ENCODE measurements at regions not wholly inside any gene's neighbourhood (a gene's known extent, or its start where the extent isn't known, plus 50 kb on each side); places are given as distances from the start of the nearest gene placed in this dataset.

DNA sequence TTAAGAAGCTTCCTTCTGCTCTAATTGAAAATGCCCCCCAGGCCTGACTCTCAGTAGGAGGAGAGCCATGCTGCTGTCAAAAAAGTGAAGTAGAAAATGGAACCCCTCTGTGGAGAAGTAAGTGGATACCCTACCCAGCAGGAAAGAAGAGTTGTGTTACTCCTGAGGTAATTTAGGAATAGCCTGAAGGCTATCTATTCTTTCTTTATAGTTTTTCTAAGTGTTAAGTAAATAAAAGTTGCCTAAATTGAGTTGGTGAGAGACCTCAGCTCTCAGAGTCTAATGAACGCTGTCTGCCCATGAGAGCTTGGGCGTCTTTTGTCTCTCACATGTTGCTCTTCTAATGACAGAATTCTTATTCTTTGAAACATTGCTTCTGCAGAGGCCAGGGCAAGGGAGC, 116.2 kb downstream of the NSUN3 start:
- Histone ChIP-seq H3K4me1 (no peaks in the 10 kb centered on the region), H3K27me3 (no peaks in the 10 kb centered on the region), H3K9me3 (no peaks in the 10 kb centered on the region), H3K36me3 (no peaks in the 10 kb centered on the region), H3K27ac (no peak overlapping the region), H3K4me3 (no peak overlapping the region)
- TF ChIP-seq POLR2A (IDR thresholded peaks at IDR 0.05) (no peak), POLR2AphosphoS5 (IDR thresholded peaks at IDR 0.05) (no peak), EP300 (IDR thresholded peaks at IDR 0.05) (no peak)
- TF ChIP-seq, protein P1, sequence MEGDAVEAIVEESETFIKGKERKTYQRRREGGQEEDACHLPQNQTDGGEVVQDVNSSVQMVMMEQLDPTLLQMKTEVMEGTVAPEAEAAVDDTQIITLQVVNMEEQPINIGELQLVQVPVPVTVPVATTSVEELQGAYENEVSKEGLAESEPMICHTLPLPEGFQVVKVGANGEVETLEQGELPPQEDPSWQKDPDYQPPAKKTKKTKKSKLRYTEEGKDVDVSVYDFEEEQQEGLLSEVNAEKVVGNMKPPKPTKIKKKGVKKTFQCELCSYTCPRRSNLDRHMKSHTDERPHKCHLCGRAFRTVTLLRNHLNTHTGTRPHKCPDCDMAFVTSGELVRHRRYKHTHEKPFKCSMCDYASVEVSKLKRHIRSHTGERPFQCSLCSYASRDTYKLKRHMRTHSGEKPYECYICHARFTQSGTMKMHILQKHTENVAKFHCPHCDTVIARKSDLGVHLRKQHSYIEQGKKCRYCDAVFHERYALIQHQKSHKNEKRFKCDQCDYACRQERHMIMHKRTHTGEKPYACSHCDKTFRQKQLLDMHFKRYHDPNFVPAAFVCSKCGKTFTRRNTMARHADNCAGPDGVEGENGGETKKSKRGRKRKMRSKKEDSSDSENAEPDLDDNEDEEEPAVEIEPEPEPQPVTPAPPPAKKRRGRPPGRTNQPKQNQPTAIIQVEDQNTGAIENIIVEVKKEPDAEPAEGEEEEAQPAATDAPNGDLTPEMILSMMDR (IDR thresholded peaks at IDR 0.05): no peak
- intact Hi-C loops (cut with DNase I; ENCODE audit: low total_unique reads): no loop called here
- 63 to 88% (median 78%) methylated on average over 2 of the region's 2 CpGs for WGBS, 5 donors
- DNase-seq: no peak

DNA sequence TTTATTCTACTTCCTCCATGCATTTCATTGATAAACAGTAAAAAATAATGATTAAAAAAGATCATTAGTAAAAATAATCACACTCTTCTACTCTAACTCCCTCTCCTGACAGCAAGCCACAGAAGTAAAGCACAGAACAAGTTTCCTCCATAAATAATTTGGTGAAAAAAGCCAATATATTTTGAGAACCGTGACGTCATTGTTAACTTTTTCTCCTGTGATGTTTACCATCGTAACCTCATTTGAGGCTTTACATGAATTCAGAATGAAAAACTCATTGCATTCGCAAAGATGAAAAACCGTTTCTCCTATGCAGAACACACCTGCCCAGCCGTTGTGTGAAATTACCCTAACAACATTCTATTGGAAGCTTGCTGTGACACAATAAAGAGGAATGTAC, 120.7 kb downstream of the NSUN3 start:
- no peak for TF ChIP-seq POLR2A (IDR thresholded peaks at IDR 0.05)
- TF ChIP-seq, protein P1 (IDR thresholded peaks at IDR 0.05): no peak
- TF ChIP-seq EP300 (IDR thresholded peaks at IDR 0.05): no peak
- no peak for TF ChIP-seq POLR2AphosphoS5 (IDR thresholded peaks at IDR 0.05)

DNA sequence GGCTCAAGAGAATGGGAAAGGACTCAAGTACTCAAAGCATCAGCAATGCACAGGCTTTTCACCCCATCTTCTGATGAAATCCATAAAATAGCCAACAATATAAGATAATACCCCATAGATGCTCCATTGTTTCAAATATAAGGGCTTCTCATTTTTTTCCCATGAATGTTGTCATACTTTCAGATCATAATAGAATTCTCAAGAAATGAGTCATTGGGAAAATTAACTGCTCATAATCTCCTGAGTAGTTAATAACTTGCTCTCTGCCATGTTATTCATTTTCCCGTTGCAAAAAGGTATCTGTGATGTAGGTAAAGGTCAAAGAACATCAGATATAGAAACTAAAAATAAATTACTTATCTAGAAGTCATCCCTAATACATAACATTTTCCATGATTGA, 121.9 kb downstream of the NSUN3 start:
- Histone ChIP-seq H3K36me3 (no peaks in the 10 kb centered on the region), H3K27me3 (no peaks in the 10 kb centered on the region), H3K4me3 (no peak overlapping the region), H3K27ac (no peak overlapping the region), H3K4me1 (no peaks in the 10 kb centered on the region), H3K9me3 (no peaks in the 10 kb centered on the region)
- intact Hi-C loops (cut with DNase I; ENCODE audit: low total_unique reads): no loop called here
- whole genome bisulfite sequencing, 5 donors: 0 to 55% (median 0%) methylated on average over 1 of the region's 1 CpG
- DNase-seq: no peak
- no peak for TF ChIP-seq POLR2A (IDR thresholded peaks at IDR 0.05)
- TF ChIP-seq, protein P1 (IDR thresholded peaks at IDR 0.05): no peak
- no peak for TF ChIP-seq POLR2AphosphoS5 (IDR thresholded peaks at IDR 0.05)
- TF ChIP-seq EP300 (IDR thresholded peaks at IDR 0.05): no peak

More for the DNA sequence above, 120.7 kb downstream of the NSUN3 start:
- no peaks in the 10 kb centered on the region for H3K9me3 ChIP-seq
- no peaks in the 10 kb centered on the region for H3K4me1 ChIP-seq
- H3K27ac ChIP-seq: no peak overlapping the region
- H3K4me3 ChIP-seq: no peak overlapping the region
- intact Hi-C loops (cut with DNase I; ENCODE audit: low total_unique reads): no loop called here
- DNase-seq: no peak
- H3K27me3 ChIP-seq: no peaks in the 10 kb centered on the region
- 74 to 86% (median 83%) methylated on average over 6 of the region's 6 CpGs for WGBS, 5 donors
- no peaks in the 10 kb centered on the region for H3K36me3 ChIP-seq

DNA sequence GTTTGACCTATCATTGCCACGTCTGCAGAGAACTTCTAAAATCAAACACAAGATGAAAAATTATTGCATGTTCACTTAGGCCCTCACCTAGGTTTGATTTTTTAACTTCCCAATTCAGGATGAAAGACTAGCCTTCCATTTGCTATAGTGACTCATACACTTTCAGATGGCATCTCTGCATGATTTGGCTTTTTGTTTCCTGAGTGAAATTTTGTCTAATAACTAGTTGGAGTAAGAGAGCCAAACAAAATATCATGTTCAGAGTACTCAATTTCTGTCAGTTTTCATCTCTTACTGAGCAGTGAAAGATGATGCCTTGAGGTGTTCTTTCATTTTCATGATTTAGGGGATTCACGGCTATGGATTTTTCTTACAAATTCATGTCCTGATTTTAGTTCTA, 122.9 kb downstream of the NSUN3 start:
- H3K4me1 ChIP-seq: no peaks in the 10 kb centered on the region
- TF ChIP-seq POLR2AphosphoS5 (IDR thresholded peaks at IDR 0.05) (no peak), POLR2A (IDR thresholded peaks at IDR 0.05) (no peak), EP300 (IDR thresholded peaks at IDR 0.05) (no peak)
- TF ChIP-seq, protein P1 (IDR thresholded peaks at IDR 0.05): no peak
- 62 to 90% (median 78%) methylated on average over 2 of the region's 2 CpGs for WGBS, 5 donors
- no peak overlapping the region for H3K27ac ChIP-seq
- H3K9me3 ChIP-seq: no peaks in the 10 kb centered on the region
- no peak for DNase-seq
- H3K4me3 ChIP-seq: no peak overlapping the region
- no peaks in the 10 kb centered on the region for H3K27me3 ChIP-seq
- intact Hi-C loops (cut with DNase I; ENCODE audit: low total_unique reads): no loop called here
- H3K36me3 ChIP-seq: no peaks in the 10 kb centered on the region

Data from stomach (tissue), 8 donors.